HEK293 (cell line): ENCODE measurements at regions not wholly inside any gene's neighbourhood (a gene's known extent, or its start where the extent isn't known, plus 50 kb on each side); places are given as distances from the start of the nearest gene placed in this dataset.

Experiments
- EGR2 ChIP-seq: fragments of 450-650 bp; formaldehyde crosslinking; IDR thresholded peaks from 2 replicates; pipeline ENCODE4 v1.5.1; 2016; ENCODE audit warnings: low read depth, missing biosample characterization, missing genetic modification characterization
- ZBTB1 ChIP-seq: fragments of 450-650 bp; formaldehyde crosslinking; IDR thresholded peaks from 2 replicates; pipeline ENCODE4 v1.5.1; 2016; ENCODE audit warnings: missing biosample characterization, missing genetic modification characterization
- ZBTB48 ChIP-seq: fragments of 450-650 bp; formaldehyde crosslinking; IDR thresholded peaks from 2 replicates; pipeline ENCODE4 v1.5.1; 2016; ENCODE audit warnings: missing biosample characterization, missing genetic modification characterization
- ZBTB7A ChIP-seq: fragments of 450-650 bp; formaldehyde crosslinking; IDR thresholded peaks from 2 replicates; pipeline ENCODE4 v1.5.1; 2016; ENCODE audit warnings: low read depth, missing biosample characterization, missing genetic modification characterization
- ZNF138 ChIP-seq: fragments of 450-650 bp; formaldehyde crosslinking; IDR thresholded peaks from 2 replicates; pipeline ENCODE4 v1.5.1; 2016; ENCODE audit warnings: missing biosample characterization, missing genetic modification characterization, borderline replicate concordance
- ZNF248 ChIP-seq: fragments of 450-650 bp; formaldehyde crosslinking; IDR thresholded peaks from 2 replicates; pipeline ENCODE4 v1.5.1; 2017; ENCODE audit warnings: missing biosample characterization, missing genetic modification characterization
- ZNF670 ChIP-seq: fragments of 450-650 bp; formaldehyde crosslinking; IDR thresholded peaks from 2 replicates; pipeline ENCODE4 v1.5.1; 2016; ENCODE audit warnings: missing biosample characterization, missing genetic modification characterization, low read depth
- TF ChIP-seq, protein P1 (sequence below): fragments of 450-650 bp; formaldehyde crosslinking; IDR thresholded peaks from 2 replicates; pipeline ENCODE4 v1.5.1; 2016; ENCODE audit warnings: missing biosample characterization, missing genetic modification characterization
- TF ChIP-seq, protein P2 (sequence below): fragments of 450-650 bp; formaldehyde crosslinking; IDR thresholded peaks from 2 replicates; pipeline ENCODE4 v1.5.1; 2016; ENCODE audit warnings: missing biosample characterization, missing genetic modification characterization
- TF ChIP-seq, protein P3 (sequence below): fragments of 450-650 bp; formaldehyde crosslinking; IDR thresholded peaks from 2 replicates; pipeline ENCODE4 v1.5.1; 2016; ENCODE audit warnings: missing biosample characterization, missing genetic modification characterization, borderline replicate concordance
- TF ChIP-seq, protein P4 (sequence below): fragments of 450-650 bp; formaldehyde crosslinking; IDR thresholded peaks from 2 replicates; pipeline ENCODE4 v1.5.1; 2017; ENCODE audit warnings: missing biosample characterization, mild to moderate bottlenecking, missing genetic modification characterization, moderate library complexity
- TF ChIP-seq, protein P5 (sequence below): fragments of 450-650 bp; formaldehyde crosslinking; IDR thresholded peaks from 2 replicates; pipeline ENCODE4 v1.5.1; 2017; ENCODE audit warnings: missing biosample characterization, missing genetic modification characterization
- TF ChIP-seq, protein P6 (sequence below): fragments of 450-650 bp; formaldehyde crosslinking; IDR thresholded peaks from 2 replicates; pipeline ENCODE4 v1.5.1; 2017; ENCODE audit warnings: missing biosample characterization, missing genetic modification characterization

DNA sequence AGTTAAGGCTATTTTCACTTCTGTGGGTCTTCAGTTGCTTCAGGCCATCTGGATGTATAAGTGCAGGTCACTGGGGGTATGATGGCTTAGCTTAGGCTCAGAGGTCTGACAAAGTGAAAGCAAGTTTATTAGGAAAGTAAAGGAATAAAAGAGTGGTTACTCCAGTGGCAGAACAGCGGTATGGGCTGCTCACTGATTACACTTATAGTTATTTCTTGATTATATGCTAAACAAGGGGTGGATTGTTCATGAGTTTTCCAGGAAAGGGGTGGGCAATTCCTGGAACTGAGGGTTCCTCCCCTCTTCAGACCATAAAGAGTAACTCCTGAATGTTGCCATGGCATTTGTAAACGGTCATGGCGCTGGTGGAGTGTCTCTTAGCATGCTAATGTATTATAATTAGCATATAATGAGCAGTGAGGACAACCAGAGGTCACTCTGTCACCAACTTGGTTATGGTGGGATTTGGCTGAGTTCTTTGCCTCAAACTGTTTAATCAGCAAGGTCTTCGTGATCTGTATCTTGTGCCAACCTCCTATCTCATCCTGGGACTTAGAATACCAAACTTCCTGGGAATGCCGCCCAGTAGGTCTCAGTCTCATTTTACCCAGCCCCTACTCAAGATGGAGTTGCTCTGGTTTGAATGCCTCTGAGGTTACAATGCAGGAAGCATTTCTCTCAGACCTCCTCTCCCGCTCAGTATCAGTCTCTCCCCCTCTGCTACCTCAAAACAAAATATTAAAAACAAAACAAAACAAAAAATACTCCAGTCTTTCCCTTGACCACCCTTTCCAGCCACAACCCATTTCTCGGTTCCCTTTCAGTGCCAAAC, 71.3 kb upstream of the SLC22A11 start:
- TF ChIP-seq, protein P1, sequence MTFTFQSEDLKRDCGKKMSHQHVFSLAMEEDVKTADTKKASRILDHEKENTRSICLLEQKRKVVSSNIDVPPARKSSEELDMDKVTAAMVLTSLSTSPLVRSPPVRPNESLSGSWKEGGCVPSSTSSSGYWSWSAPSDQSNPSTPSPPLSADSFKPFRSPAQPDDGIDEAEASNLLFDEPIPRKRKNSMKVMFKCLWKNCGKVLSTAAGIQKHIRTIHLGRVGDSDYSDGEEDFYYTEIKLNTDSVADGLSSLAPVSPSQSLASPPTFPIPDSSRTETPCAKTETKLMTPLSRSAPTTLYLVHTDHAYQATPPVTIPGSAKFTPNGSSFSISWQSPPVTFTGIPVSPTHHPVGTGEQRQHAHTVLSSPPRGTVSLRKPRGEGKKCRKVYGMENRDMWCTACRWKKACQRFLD (tag by site-specific recombination) = no peak
- TF ChIP-seq, protein P2, sequence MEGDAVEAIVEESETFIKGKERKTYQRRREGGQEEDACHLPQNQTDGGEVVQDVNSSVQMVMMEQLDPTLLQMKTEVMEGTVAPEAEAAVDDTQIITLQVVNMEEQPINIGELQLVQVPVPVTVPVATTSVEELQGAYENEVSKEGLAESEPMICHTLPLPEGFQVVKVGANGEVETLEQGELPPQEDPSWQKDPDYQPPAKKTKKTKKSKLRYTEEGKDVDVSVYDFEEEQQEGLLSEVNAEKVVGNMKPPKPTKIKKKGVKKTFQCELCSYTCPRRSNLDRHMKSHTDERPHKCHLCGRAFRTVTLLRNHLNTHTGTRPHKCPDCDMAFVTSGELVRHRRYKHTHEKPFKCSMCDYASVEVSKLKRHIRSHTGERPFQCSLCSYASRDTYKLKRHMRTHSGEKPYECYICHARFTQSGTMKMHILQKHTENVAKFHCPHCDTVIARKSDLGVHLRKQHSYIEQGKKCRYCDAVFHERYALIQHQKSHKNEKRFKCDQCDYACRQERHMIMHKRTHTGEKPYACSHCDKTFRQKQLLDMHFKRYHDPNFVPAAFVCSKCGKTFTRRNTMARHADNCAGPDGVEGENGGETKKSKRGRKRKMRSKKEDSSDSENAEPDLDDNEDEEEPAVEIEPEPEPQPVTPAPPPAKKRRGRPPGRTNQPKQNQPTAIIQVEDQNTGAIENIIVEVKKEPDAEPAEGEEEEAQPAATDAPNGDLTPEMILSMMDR (tag by site-specific recombination) = no peak
- TF ChIP-seq ZNF248 = no peak
- TF ChIP-seq ZBTB7A (tag by site-specific recombination) = no peak
- TF ChIP-seq, protein P3, sequence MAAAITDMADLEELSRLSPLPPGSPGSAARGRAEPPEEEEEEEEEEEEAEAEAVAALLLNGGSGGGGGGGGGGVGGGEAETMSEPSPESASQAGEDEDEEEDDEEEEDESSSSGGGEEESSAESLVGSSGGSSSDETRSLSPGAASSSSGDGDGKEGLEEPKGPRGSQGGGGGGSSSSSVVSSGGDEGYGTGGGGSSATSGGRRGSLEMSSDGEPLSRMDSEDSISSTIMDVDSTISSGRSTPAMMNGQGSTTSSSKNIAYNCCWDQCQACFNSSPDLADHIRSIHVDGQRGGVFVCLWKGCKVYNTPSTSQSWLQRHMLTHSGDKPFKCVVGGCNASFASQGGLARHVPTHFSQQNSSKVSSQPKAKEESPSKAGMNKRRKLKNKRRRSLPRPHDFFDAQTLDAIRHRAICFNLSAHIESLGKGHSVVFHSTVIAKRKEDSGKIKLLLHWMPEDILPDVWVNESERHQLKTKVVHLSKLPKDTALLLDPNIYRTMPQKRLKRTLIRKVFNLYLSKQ (tag by site-specific recombination) = no peak
- TF ChIP-seq EGR2 (tag by site-specific recombination) = no peak
- no peak for TF ChIP-seq ZBTB1
- TF ChIP-seq, protein P4, sequence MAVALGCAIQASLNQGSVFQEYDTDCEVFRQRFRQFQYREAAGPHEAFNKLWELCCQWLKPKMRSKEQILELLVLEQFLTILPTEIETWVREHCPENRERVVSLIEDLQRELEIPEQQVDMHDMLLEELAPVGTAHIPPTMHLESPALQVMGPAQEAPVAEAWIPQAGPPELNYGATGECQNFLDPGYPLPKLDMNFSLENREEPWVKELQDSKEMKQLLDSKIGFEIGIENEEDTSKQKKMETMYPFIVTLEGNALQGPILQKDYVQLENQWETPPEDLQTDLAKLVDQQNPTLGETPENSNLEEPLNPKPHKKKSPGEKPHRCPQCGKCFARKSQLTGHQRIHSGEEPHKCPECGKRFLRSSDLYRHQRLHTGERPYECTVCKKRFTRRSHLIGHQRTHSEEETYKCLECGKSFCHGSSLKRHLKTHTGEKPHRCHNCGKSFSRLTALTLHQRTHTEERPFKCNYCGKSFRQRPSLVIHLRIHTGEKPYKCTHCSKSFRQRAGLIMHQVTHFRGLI (tag by site-specific recombination) = no peak
- TF ChIP-seq, protein P5, sequence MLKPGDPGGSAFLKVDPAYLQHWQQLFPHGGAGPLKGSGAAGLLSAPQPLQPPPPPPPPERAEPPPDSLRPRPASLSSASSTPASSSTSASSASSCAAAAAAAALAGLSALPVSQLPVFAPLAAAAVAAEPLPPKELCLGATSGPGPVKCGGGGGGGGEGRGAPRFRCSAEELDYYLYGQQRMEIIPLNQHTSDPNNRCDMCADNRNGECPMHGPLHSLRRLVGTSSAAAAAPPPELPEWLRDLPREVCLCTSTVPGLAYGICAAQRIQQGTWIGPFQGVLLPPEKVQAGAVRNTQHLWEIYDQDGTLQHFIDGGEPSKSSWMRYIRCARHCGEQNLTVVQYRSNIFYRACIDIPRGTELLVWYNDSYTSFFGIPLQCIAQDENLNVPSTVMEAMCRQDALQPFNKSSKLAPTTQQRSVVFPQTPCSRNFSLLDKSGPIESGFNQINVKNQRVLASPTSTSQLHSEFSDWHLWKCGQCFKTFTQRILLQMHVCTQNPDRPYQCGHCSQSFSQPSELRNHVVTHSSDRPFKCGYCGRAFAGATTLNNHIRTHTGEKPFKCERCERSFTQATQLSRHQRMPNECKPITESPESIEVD = no peak
- no peak for TF ChIP-seq ZNF138 (tag by site-specific recombination)
- no peak for TF ChIP-seq ZNF670 (tag by site-specific recombination)
- TF ChIP-seq, protein P6, sequence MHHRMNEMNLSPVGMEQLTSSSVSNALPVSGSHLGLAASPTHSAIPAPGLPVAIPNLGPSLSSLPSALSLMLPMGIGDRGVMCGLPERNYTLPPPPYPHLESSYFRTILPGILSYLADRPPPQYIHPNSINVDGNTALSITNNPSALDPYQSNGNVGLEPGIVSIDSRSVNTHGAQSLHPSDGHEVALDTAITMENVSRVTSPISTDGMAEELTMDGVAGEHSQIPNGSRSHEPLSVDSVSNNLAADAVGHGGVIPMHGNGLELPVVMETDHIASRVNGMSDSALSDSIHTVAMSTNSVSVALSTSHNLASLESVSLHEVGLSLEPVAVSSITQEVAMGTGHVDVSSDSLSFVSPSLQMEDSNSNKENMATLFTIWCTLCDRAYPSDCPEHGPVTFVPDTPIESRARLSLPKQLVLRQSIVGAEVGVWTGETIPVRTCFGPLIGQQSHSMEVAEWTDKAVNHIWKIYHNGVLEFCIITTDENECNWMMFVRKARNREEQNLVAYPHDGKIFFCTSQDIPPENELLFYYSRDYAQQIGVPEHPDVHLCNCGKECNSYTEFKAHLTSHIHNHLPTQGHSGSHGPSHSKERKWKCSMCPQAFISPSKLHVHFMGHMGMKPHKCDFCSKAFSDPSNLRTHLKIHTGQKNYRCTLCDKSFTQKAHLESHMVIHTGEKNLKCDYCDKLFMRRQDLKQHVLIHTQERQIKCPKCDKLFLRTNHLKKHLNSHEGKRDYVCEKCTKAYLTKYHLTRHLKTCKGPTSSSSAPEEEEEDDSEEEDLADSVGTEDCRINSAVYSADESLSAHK = no peak
- no peak for TF ChIP-seq ZBTB48 (tag by site-specific recombination)
